Hepatocyte (in vitro differentiated cells): ENCODE measurements at regions not wholly inside any gene's neighbourhood (a gene's known extent, or its start where the extent isn't known, plus 50 kb on each side); places are given as distances from the start of the nearest gene placed in this dataset.

ENCODE experiments used
- CTCF ChIP-seq: fragments of 200-600 bp; sonication (generic); IDR thresholded peaks from 2 replicates; pipeline ENCODE4 v1.5.1; 2016; ENCODE audit warnings: antibody characterized with exemption, mild to moderate bottlenecking; ENCODE audit not compliant: poor library complexity
- EZH2 ChIP-seq: fragments of 200-600 bp; sonication (generic); IDR thresholded peaks from 2 replicates; pipeline ENCODE4 v1.6.1; 2016; ENCODE audit warnings: antibody characterized with exemption, mild to moderate bottlenecking, borderline replicate concordance
- EZH2phosphoT487 ChIP-seq: fragments of 200-600 bp; sonication (generic); IDR thresholded peaks from one replicate; pipeline ENCODE4 v1.6.1; 2018; ENCODE audit warnings: antibody characterized with exemption, mild to moderate bottlenecking, low read depth, moderate library complexity; ENCODE audit not compliant: unreplicated experiment, severe bottlenecking

DNA sequence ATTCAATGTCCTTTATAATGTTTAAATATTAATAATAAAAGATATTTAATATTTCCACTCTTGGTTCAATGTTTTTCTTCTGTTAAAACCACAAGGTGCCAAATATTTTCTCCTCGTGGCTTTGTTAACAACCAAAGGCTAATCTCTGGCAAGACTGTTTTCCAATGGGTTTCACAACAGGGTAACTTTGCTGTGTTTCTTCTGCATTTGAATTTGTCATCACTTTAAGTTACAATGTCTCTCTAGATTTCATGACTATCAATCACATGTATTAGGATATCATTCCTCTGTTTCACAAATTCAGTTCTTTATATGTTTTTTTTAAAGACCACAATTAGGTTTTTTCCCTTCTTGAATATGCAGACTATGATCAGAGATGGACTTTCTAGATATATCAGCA, 469.8 kb upstream of the ACVR2A start:
- TF ChIP-seq CTCF: no peak
- no peak for TF ChIP-seq EZH2
- TF ChIP-seq EZH2phosphoT487: no peak
